ENCODE measurements at regions not wholly inside any gene's neighbourhood (a gene's known extent, or its start where the extent isn't known, plus 50 kb on each side); places are given as distances from the start of the nearest gene placed in this dataset.

GRCh38 chr6:4550227-4550597 lies 226.0 kb upstream of the CDYL start:
- Mint-ChIP-seq H3K9me3 (no peaks in the 10 kb centered on the region; the same call in 2 of the 3 replicates), H3K27ac (no peak overlapping the region), H3K27me3 (ENCODE audit: insufficient read depth, low read depth, poor library complexity) (peaks cover 4% of the 10 kb centered on the region), H3K4me3 (no peak overlapping the region), H3K36me3 (ENCODE audit: low read depth) (no peaks in the 10 kb centered on the region), H3K4me1 (no peaks in the 10 kb centered on the region)
- Histone ChIP-seq H3K4me2 (no peak overlapping the region), H3K79me2 (replicated peaks; ENCODE audit: insufficient read depth) (no peaks in the 10 kb centered on the region), H3K4me3 (no peak overlapping the region), H4K20me1 (replicated peaks; ENCODE audit: insufficient read depth) (no peaks in the 10 kb centered on the region), H3F3A (replicated peaks; ENCODE audit: low read depth) (no peaks in the 10 kb centered on the region), H3K36me3 (ENCODE audit: insufficient read depth) (no peaks in the 10 kb centered on the region), H2AFZ (no peak overlapping the region), H3K27ac (ENCODE audit: low read depth) (no peak overlapping the region), H3K27me3 (ENCODE audit: insufficient read depth) (no peaks in the 10 kb centered on the region), H3K9me2 (ENCODE audit: insufficient read depth) (no peaks in the 10 kb centered on the region), H3K4me1 (ENCODE audit: insufficient read depth) (no peaks in the 10 kb centered on the region)
- no peak for DNase-seq (ENCODE audit: low spot score)
- TF ChIP-seq CTCF (conservative IDR thresholded peaks at IDR 0.05; ENCODE audit: low read depth in 2 of 2), result no peak
- TF ChIP-seq POLR2AphosphoS5 (IDR thresholded peaks at IDR 0.05; ENCODE audit: low read depth), result no peak
- TF ChIP-seq ZNF462 (CRISPR knock-in tag; IDR thresholded peaks at IDR 0.05), result no peak
- TF ChIP-seq EZH2phosphoT487 (IDR thresholded peaks at IDR 0.05; ENCODE audit: unreplicated experiment), result no peak
- TF ChIP-seq CREB1 (CRISPR knock-in tag; IDR thresholded peaks at IDR 0.05; ENCODE audit: low read depth), result no peak
- no peak for TF ChIP-seq REST (IDR thresholded peaks at IDR 0.05; ENCODE audit: unreplicated experiment)
- TF ChIP-seq ETS1 (IDR thresholded peaks at IDR 0.05), result no peak
- no peak for TF ChIP-seq NANOG (IDR thresholded peaks at IDR 0.05; ENCODE audit: borderline replicate concordance)
- TF ChIP-seq ZNF114 (CRISPR knock-in tag; IDR thresholded peaks at IDR 0.05), result no peak
- TF ChIP-seq JUNB (IDR thresholded peaks at IDR 0.05; ENCODE audit: unreplicated experiment), result no peak
- TF ChIP-seq ZNF331 (CRISPR knock-in tag; IDR thresholded peaks at IDR 0.05; ENCODE audit: low read depth), result no peak
- TF ChIP-seq STAT1 (IDR thresholded peaks at IDR 0.05; ENCODE audit: unreplicated experiment), result no peak
- no peak for TF ChIP-seq EZH2 (IDR thresholded peaks at IDR 0.05; ENCODE audit: low read depth, unreplicated experiment)
- no peak for ATAC-seq

All from GM23338 (cell line).